ENCODE measurements at regions not wholly inside any gene's neighbourhood (a gene's known extent, or its start where the extent isn't known, plus 50 kb on each side); places are given as distances from the start of the nearest gene placed in this dataset.

GRCh38 chr5:86360801-86361200 lies 256.9 kb upstream of the COX7C start:
- intact Hi-C loops (cut with DNase I; ENCODE audit: low total_unique reads) = no loop called here
- Histone ChIP-seq H3K9me3 (no peaks in the 10 kb centered on the region), H3K4me3 (no peak overlapping the region), H3K4me1 (no peaks in the 10 kb centered on the region), H3K27ac (no peak overlapping the region), H3K27me3 (no peaks in the 10 kb centered on the region), H3K36me3 (no peaks in the 10 kb centered on the region)
- 19 to 46% (median 43%) methylated on average over 1 of the region's 1 CpG for WGBS, 5 donors
- TF ChIP-seq POLR2AphosphoS5 (IDR thresholded peaks at IDR 0.05) (no peak), POLR2A (IDR thresholded peaks at IDR 0.05) (no peak), EP300 (IDR thresholded peaks at IDR 0.05) (no peak)
- TF ChIP-seq, protein P1, sequence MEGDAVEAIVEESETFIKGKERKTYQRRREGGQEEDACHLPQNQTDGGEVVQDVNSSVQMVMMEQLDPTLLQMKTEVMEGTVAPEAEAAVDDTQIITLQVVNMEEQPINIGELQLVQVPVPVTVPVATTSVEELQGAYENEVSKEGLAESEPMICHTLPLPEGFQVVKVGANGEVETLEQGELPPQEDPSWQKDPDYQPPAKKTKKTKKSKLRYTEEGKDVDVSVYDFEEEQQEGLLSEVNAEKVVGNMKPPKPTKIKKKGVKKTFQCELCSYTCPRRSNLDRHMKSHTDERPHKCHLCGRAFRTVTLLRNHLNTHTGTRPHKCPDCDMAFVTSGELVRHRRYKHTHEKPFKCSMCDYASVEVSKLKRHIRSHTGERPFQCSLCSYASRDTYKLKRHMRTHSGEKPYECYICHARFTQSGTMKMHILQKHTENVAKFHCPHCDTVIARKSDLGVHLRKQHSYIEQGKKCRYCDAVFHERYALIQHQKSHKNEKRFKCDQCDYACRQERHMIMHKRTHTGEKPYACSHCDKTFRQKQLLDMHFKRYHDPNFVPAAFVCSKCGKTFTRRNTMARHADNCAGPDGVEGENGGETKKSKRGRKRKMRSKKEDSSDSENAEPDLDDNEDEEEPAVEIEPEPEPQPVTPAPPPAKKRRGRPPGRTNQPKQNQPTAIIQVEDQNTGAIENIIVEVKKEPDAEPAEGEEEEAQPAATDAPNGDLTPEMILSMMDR (IDR thresholded peaks at IDR 0.05) = no peak
- DNase-seq = no peak

DNA sequence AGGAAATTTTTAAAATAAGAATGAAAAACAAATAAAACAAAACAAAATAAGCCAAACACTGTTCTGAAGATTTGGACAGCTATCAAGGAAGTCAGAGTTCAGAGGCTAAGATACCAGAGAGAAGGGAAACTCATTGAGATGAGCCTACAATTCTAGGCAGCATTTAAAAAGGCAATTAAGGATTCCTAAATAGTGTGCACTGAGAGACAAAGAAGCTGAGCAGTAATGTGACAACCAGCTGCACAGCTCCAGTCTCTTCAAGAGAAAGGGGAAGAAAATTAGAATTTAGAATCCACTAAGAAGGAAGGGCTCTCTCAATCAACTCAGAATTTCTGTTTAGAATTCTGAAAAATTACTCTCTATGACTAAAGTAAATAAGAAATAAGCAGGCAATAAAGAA lies 246.7 kb upstream of the COX7C start:
- H3K27ac ChIP-seq = no peak overlapping the region
- DNase-seq = no peak
- no peaks in the 10 kb centered on the region for H3K4me1 ChIP-seq
- H3K4me3 ChIP-seq = no peak overlapping the region
- H3K27me3 ChIP-seq = no peaks in the 10 kb centered on the region
- intact Hi-C loops (cut with DNase I; ENCODE audit: low total_unique reads) = no loop called here
- TF ChIP-seq POLR2AphosphoS5 (IDR thresholded peaks at IDR 0.05) (no peak), EP300 (IDR thresholded peaks at IDR 0.05) (no peak), POLR2A (IDR thresholded peaks at IDR 0.05) (no peak)
- TF ChIP-seq, protein P1 (IDR thresholded peaks at IDR 0.05) = no peak
- peaks cover 0 to 12% (median 0%) of the 10 kb centered on the region in 4 donors for H3K9me3 ChIP-seq
- no peaks in the 10 kb centered on the region for H3K36me3 ChIP-seq

- H3K4me3 ChIP-seq = no peak overlapping the region
- no peaks in the 10 kb centered on the region for H3K27me3 ChIP-seq
- no peaks in the 10 kb centered on the region for H3K36me3 ChIP-seq
- TF ChIP-seq EP300 (IDR thresholded peaks at IDR 0.05) (no peak), POLR2A (IDR thresholded peaks at IDR 0.05) (no peak), POLR2AphosphoS5 (IDR thresholded peaks at IDR 0.05) (no peak)
- TF ChIP-seq, protein P1 (IDR thresholded peaks at IDR 0.05) = no peak
- 70 to 82% (median 73%) methylated on average over 3 of the region's 3 CpGs for WGBS, 5 donors
- DNase-seq = no peak
- intact Hi-C loops (cut with DNase I; ENCODE audit: low total_unique reads) = no loop called here
- H3K9me3 ChIP-seq = peaks cover 0 to 12% (median 0%) of the 10 kb centered on the region in 4 donors
- H3K4me1 ChIP-seq = no peaks in the 10 kb centered on the region
- H3K27ac ChIP-seq = no peak overlapping the region
These were observed 243.1 kb upstream of the COX7C start for GRCh38 chr5:86374611-86375010.

DNA sequence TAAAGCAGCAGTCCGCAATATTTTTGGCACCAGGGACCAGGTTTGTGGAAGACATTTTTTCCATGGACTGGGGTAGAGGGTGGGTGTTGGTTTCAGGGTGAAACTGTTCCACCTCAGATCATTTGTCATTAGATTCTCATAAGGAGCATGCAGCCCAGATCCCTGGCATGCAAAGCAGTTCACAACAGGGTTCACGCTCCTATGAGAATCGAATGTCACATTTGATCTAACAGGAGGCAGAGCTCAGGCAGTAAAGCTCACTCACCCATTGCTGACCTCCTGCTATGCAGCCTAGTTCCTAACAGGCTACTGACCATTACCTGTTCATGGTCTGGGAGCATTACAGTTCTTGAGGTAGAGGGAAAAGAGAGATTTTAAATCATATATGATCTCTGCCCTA lies 241.5 kb upstream of the COX7C start:
- DNase-seq = no peak
- intact Hi-C loops (cut with DNase I; ENCODE audit: low total_unique reads) = no loop called here
- H3K27me3 ChIP-seq = no peaks in the 10 kb centered on the region
- no peak overlapping the region for H3K27ac ChIP-seq
- H3K9me3 ChIP-seq = peaks cover 0 to 12% (median 0%) of the 10 kb centered on the region in 4 donors
- no peak overlapping the region for H3K4me3 ChIP-seq
- no peaks in the 10 kb centered on the region for H3K36me3 ChIP-seq
- no peak for TF ChIP-seq POLR2AphosphoS5 (IDR thresholded peaks at IDR 0.05)
- TF ChIP-seq, protein P1 (IDR thresholded peaks at IDR 0.05) = no peak
- no peak for TF ChIP-seq EP300 (IDR thresholded peaks at IDR 0.05)
- TF ChIP-seq POLR2A (IDR thresholded peaks at IDR 0.05) = no peak
- WGBS, 5 donors = 84 to 100% (median 91%) methylated on average over 3 of the region's 3 CpGs
- no peaks in the 10 kb centered on the region for H3K4me1 ChIP-seq

Data from stomach (tissue), 8 donors.